HUES64 (cell line): ENCODE measurements at regions not wholly inside any gene's neighbourhood (a gene's known extent, or its start where the extent isn't known, plus 50 kb on each side); places are given as distances from the start of the nearest gene placed in this dataset.

Experiments used
- H3K27ac ChIP-seq: 2 replicates; pipeline ENCODE4 v1.7.0; 2013; ENCODE audit warnings: low read depth, low read length, inconsistent platforms
- H3K27me3 ChIP-seq: 2 replicates; pipeline ENCODE4 v1.6.1; 2013; ENCODE audit warnings: mild to moderate bottlenecking, low read length; ENCODE audit not compliant: insufficient read depth
- H3K36me3 ChIP-seq: 2 replicates; pipeline ENCODE4 v1.6.1; 2013; ENCODE audit warnings: mild to moderate bottlenecking, low read length; ENCODE audit not compliant: insufficient read depth
- H3K4me1 ChIP-seq: 2 replicates; pipeline ENCODE4 v1.6.1; 2013; ENCODE audit warnings: mild to moderate bottlenecking, low read length, moderate library complexity; ENCODE audit not compliant: insufficient read depth
- H3K4me3 ChIP-seq: 2 replicates; pipeline ENCODE4 v1.5.1; 2013; ENCODE audit warnings: mild to moderate bottlenecking, low read length, moderate library complexity
- H3K9ac ChIP-seq: 2 replicates; pipeline ENCODE4 v1.6.1; 2013; ENCODE audit warnings: mild to moderate bottlenecking, low read depth, low read length
- H3K9me3 ChIP-seq: 2 replicates; pipeline ENCODE4 v1.6.1; 2013; ENCODE audit warnings: low read depth, low read length; ENCODE audit not compliant: insufficient read depth
- WGBS: fragments of 150-250, 120-280 bp; methylation state at CpG from one replicate; pipeline ENCODE4 v1.1.7; 2013; ENCODE audit warnings: missing lambda C conversion rate; 5-methylcytosine and 5-hydroxymethylcytosine counted together

DNA sequence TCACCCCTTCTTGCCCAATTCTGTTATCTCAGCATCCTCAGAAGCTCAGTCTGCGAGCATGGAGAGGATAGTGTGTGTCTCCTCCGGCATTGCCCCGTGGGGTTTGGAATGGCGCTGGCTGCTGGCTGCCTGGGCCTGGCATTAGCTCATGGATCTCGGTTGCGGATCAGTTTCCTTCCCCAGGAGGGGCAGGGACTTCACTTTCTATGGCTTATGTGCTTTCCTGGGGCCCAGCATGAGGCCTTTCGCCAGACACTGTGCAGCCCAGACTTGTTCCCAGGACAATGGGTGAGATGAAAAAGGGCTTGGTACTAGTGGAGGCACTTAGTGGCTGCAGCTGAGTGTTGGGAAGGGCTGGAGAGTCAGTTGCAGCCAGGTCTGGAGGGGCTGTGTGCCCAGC is 143.3 kb downstream of the GLI2 start:
- H3K36me3 ChIP-seq, result no peaks in the 10 kb centered on the region
- 89% methylated on average over 7 of the region's 7 CpGs for WGBS
- H3K9ac ChIP-seq, result no peak overlapping the region
- H3K27ac ChIP-seq, result no peak overlapping the region
- no peaks in the 10 kb centered on the region for H3K9me3 ChIP-seq
- no peaks in the 10 kb centered on the region for H3K27me3 ChIP-seq
- H3K4me3 ChIP-seq, result no peak overlapping the region
- peaks cover 14% of the 10 kb centered on the region for H3K4me1 ChIP-seq

DNA sequence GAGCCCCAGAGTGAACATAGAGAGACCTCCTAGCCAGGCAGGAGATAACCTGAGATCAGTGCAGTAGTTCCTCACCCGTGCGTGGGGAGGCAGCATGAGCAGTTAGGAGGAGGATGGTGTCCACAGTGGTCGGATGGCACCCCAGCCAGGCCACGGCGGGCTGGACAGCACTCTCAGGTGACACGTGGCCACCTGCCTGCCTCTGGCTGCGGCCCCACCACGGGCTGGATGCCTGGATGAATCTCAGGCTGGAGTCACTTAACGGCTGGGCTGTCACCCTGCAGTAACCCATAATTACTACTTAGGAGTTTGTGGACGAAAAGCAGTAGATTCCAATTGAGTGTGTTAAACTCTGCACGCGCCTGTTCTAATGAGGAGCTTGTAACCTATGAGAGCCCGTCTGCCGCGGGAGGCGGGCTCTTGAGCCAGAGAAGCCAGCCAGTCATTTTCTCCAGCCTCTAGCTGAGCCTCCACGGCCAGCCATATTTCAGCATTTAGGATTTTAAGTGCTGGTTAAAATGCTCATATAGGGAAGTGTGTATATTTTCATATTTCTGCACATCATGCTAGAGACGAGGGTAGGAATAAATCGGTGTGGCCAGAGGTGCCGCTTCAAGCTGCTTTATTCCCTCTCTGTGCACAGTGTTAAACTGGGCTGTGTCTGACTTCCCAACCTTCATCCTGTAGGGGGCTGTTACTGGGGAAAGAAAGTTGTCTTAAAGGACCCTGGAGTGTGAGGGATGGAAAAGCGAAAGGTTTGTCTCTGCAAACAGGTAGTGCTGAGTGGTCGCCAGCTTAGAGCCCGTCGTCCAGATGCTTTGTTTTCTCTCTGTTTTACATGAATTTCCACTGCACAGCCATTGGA is 144.0 kb downstream of the GLI2 start:
- H3K27ac ChIP-seq, result no peak overlapping the region
- H3K27me3 ChIP-seq, result no peaks in the 10 kb centered on the region
- H3K9ac ChIP-seq, result no peak overlapping the region
- 88% methylated on average over 24 of the region's 24 CpGs for WGBS
- no peaks in the 10 kb centered on the region for H3K36me3 ChIP-seq
- H3K4me3 ChIP-seq, result no peak overlapping the region
- no peaks in the 10 kb centered on the region for H3K9me3 ChIP-seq
- peaks cover 14% of the 10 kb centered on the region for H3K4me1 ChIP-seq

DNA sequence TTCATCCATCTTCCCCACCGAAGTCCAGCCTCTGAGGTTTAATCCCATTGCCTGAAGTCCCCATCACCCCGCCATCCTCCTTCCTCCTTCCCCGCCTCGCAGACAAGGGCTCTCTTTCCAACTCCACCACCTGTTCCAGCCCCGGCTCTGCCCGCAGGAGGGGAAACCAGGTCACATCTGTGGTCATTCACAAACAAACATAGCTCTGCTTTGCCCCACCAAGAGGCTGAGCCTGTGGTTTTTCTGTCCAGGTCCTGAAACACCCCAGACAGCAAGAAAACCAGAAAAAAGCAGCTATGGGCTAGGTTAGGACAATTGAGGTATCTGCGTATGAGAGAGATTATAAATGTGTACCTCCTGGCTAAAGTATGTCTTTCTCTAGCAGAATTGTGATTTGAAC is 144.7 kb downstream of the GLI2 start:
- WGBS, result 92% methylated on average over 7 of the region's 7 CpGs
- Histone ChIP-seq H3K4me3 (no peak overlapping the region), H3K27me3 (no peaks in the 10 kb centered on the region), H3K4me1 (peaks cover 19% of the 10 kb centered on the region), H3K27ac (no peak overlapping the region), H3K36me3 (no peaks in the 10 kb centered on the region), H3K9ac (no peak overlapping the region), H3K9me3 (no peaks in the 10 kb centered on the region)

DNA sequence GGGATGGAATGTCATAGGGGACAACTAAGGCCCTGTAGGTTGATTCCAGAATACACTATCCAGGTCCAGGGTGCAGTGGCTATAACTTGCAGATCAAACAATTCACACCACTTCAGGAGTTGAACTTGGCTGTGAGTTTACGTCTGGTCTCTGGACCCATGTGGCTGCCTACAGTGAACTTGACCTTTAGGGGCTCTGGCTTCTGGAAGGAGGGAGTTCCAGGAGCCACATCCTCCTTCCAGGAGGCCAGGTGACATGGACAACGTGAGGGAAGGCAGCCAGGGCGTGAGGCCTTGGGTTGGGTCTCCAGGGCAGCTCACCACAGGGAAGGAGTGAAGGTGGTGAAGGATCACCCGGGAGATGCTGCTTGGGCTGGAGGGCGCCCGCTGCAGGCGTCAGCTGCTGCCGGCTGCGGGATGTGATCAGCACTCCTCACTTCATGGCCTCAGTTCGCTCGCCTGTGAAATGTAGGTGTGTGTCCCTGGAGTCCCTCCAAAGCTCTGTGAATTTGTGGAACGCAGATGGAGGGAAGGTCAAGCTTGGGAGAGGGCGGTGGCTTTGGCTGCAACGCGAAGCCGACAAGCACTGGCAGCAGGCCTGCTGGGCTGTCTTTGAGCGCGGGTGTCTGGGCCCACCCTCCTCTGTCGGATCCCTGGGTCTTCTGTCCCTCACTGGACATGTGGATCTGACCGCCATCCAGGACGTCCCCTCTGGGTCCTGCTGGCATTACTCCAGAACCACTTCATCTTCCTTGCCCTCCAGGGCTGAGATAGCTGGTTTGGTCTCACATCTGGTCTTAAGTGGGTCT is 146.5 kb downstream of the GLI2 start:
- H3K9ac ChIP-seq, result no peak overlapping the region
- H3K4me1 ChIP-seq, result peaks cover 28% of the 10 kb centered on the region
- H3K9me3 ChIP-seq, result no peaks in the 10 kb centered on the region
- H3K27me3 ChIP-seq, result no peaks in the 10 kb centered on the region
- no peaks in the 10 kb centered on the region for H3K36me3 ChIP-seq
- no peak overlapping the region for H3K4me3 ChIP-seq
- H3K27ac ChIP-seq, result no peak overlapping the region
- WGBS, result 92% methylated on average over 21 of the region's 21 CpGs

DNA sequence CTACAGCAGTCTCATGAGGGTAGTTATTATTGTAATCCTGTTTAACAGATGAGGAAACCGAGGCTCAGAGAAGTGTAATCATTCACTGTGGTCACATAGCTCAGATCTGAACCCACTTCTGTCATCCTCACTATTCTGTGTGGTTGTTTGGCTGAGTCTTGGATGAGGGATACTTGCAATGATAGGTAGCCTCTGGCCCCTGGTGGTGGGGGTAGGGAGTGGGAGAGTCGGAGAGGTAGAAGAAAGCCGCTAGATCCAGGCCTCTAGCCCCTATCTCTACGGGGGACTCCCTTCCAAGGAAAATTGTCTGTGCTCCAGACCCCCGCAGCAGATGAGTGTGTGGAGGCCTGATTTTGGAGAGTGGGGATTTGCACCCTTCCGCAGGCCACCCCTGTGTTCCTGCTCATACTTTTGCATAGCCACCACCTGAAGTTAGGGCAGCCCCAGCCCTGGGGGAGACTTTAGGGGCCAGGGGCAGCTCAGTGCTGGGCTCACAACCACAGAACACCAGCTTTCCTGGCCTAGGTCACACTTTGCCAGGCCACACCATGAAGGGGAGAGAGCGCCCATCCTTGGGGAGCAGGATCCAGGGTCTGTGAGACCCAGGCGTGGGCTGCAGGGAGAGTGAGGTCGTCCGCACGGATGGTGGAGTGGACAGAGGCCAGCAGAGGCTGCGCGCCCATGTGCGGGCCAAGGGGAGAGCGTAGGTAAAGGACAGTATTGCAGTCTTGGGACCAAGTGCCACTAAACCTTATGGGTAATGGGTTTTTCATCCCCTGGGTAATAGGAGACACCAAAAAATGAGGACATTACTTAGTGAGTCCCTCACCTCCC is 148.2 kb downstream of the GLI2 start:
- WGBS, result 89% methylated on average over 15 of the region's 15 CpGs
- no peak overlapping the region for H3K9ac ChIP-seq
- H3K27ac ChIP-seq, result no peak overlapping the region
- no peak overlapping the region for H3K4me3 ChIP-seq
- H3K27me3 ChIP-seq, result no peaks in the 10 kb centered on the region
- H3K4me1 ChIP-seq, result peaks cover 31% of the 10 kb centered on the region
- no peaks in the 10 kb centered on the region for H3K9me3 ChIP-seq
- H3K36me3 ChIP-seq, result no peaks in the 10 kb centered on the region

DNA sequence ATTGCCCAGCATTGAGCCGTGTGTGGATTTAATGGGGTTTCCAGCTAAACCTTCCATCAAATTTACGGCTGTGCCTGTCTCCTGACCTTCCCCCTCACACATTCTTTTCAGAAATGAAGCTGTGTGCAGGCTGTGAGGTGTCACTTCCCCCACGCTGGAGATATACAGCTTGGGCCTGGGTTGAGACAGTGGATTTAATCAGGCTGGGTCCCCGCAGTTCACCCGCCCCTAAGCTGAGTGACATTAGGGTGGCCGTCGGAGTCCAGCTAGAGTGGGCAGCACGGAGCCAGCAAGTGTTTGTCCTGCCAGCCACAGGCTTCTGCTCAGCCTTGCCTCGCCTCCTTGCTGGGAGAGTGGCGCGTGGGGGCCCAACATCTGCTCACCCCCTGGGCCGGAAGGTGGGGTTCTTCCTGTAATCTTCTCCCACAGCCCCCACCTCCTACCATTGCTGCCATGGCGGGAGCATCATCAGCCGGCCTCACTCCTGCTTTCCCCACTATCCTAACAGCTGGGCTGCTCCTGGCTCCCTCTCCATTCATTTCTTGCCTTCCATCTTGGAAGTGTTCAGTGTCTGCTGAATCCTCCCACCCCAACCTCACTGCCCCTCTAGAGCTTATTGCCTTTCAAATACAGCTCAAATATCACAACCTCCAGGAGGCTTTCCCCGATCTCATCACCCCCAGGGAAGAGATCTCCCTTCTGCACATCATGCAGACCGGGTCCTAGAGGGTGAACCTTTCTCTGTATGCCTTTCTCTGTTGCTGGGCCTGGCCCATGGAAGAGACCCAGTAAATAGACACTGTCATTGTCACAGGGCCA is 149.0 kb downstream of the GLI2 start:
- no peak overlapping the region for H3K9ac ChIP-seq
- peaks cover 22% of the 10 kb centered on the region for H3K4me1 ChIP-seq
- H3K4me3 ChIP-seq, result no peak overlapping the region
- no peaks in the 10 kb centered on the region for H3K9me3 ChIP-seq
- H3K27me3 ChIP-seq, result no peaks in the 10 kb centered on the region
- no peaks in the 10 kb centered on the region for H3K36me3 ChIP-seq
- WGBS, result 91% methylated on average over 16 of the region's 16 CpGs
- no peak overlapping the region for H3K27ac ChIP-seq

DNA sequence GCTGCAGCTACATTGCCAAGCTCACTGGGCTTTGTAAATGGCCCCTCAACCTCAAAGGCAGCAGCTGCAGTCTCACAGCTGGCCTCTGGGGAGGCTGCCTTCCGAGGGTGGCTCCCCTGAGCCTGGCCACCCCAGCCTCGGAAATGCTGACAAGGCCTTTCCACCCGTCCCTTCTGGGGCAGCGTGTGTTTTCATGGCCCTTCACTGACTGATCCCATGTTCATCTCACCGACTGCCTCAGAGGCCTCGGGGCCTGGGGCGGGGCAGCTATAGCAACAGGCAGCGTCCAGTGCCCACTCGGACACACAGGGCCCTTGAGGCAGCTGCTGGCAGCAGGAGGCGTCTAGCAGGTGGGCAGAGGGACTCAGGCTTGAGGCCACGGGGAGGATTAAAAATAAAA is 149.7 kb downstream of the GLI2 start:
- Histone ChIP-seq H3K36me3 (no peaks in the 10 kb centered on the region), H3K4me3 (no peak overlapping the region), H3K27me3 (no peaks in the 10 kb centered on the region), H3K4me1 (peaks cover 17% of the 10 kb centered on the region; the same call in 1 of the 2 replicates), H3K9me3 (no peaks in the 10 kb centered on the region), H3K9ac (no peak overlapping the region), H3K27ac (no peak overlapping the region)
- WGBS, result 88% methylated on average over 11 of the region's 11 CpGs

DNA sequence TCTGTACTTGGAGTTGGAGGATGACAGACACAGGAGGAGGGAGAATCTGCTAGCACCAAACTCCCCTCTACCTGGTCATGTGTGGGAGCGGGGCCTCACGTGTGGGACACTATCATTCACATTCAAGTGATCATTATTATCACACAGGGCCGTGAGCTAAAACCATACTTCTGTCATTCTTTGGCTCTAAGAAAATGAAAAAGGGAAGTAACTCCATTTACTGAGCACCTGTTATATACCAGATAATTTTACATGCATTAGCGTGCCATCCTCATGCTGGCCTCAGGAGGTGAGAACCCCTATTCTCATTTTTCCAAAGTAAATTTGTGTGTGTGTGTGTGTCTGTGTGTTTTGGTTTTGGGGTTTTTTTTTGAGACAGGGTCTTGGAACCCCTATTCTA is 150.1 kb downstream of the GLI2 start:
- H3K4me3 ChIP-seq, result no peak overlapping the region
- 93% methylated on average over 3 of the region's 4 CpGs for WGBS

DNA sequence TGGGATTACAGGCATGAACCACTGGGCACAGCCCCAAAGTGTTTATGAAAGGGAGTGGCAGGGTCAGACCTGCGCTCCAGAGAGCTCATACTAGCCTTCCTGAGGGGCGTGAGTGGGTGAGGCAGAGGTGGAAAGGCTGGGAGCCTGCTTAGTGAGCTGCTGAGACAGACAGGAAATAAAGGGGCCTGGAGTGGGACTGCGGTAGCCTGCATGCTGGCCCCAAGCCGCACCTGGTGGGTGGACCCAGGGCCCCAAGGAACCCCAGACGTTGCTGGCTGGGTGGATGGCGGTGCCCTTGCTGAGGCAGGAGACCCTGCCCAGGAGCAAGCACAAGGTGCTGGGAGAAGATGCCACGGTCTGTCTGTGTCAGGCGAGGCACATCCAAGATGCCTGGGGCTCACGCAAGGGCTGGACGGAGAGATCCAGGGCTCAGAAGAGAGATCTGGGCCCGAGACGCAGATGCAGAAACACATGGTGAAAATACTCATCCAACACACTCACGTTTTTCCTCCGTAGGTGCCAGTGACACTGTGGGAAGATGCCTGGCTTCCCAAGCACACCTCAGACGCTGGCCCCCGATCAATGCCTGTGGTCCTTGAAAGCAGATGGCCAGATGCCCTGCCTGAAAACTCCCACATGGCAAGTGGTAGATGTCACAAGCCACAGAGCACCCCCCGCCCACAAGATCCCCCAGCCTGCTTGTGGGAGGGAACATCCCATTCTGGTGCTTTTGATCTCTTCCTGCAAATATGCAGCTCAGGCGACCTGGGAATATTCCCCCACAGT is 151.1 kb downstream of the GLI2 start:
- Histone ChIP-seq H3K4me1 (peaks cover 17% of the 10 kb centered on the region; the same call in 1 of the 2 replicates), H3K9ac (no peak overlapping the region), H3K4me3 (no peak overlapping the region), H3K27ac (no peak overlapping the region), H3K9me3 (no peaks in the 10 kb centered on the region), H3K36me3 (no peaks in the 10 kb centered on the region), H3K27me3 (no peaks in the 10 kb centered on the region)
- WGBS, result 83% methylated on average over 18 of the region's 18 CpGs

More for the DNA sequence above, 150.1 kb downstream of the GLI2 start:
- Histone ChIP-seq H3K36me3 (no peaks in the 10 kb centered on the region), H3K27ac (no peak overlapping the region), H3K27me3 (no peaks in the 10 kb centered on the region), H3K9ac (no peak overlapping the region), H3K9me3 (no peaks in the 10 kb centered on the region), H3K4me1 (peaks cover 17% of the 10 kb centered on the region; the same call in 1 of the 2 replicates)

DNA sequence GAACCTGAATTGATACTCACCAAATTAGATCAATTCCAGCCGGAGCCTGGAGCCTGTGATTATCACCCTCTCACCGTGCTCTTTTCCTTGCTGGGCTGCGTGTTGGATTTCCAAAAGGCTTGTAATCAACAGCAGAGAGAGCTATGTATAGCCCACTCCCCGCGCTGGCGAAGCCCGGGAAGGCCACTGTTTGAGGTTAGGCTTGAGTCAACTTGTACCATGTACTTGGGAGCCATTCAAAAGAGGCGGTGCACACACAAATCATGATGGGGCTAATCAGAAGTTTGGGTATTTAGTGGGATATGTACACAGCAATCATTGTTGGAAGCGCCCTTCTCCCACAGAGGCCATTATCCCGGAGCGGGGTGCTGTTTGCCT is 151.6 kb downstream of the GLI2 start:
- Histone ChIP-seq H3K9me3 (no peaks in the 10 kb centered on the region), H3K27ac (no peak overlapping the region), H3K36me3 (no peaks in the 10 kb centered on the region; the same call in 1 of the 2 replicates), H3K4me1 (peaks cover 22% of the 10 kb centered on the region), H3K27me3 (no peaks in the 10 kb centered on the region), H3K9ac (no peak overlapping the region), H3K4me3 (no peak overlapping the region)
- WGBS, result 76% methylated on average over 11 of the region's 11 CpGs
